ENCODE measurements at regions not wholly inside any gene's neighbourhood (a gene's known extent, or its start where the extent isn't known, plus 50 kb on each side); places are given as distances from the start of the nearest gene placed in this dataset.

- TF ChIP-seq TAF1 (IDR thresholded peaks at IDR 0.05; ENCODE audit: borderline replicate concordance, insufficient read depth, low read length) (no peak), POLR2AphosphoS5 (IDR thresholded peaks at IDR 0.05; ENCODE audit: low read depth, low read length) (no peak)
Measured at GRCh38 chr2:5263291-5263690, 428.9 kb upstream of the SOX11 start.
